AML-193 (cell line): ENCODE measurements at regions not wholly inside any gene's neighbourhood (a gene's known extent, or its start where the extent isn't known, plus 50 kb on each side); places are given as distances from the start of the nearest gene placed in this dataset.
A peak's percentile ranks its signal among the peaks of the same experiment; 100 is the strongest.

Experiments
- DNase-seq, 2 experiments: peaks; one replicate each; lab custom pipeline; 2025; lab: John Stamatoyannopoulos, UW

DNA sequence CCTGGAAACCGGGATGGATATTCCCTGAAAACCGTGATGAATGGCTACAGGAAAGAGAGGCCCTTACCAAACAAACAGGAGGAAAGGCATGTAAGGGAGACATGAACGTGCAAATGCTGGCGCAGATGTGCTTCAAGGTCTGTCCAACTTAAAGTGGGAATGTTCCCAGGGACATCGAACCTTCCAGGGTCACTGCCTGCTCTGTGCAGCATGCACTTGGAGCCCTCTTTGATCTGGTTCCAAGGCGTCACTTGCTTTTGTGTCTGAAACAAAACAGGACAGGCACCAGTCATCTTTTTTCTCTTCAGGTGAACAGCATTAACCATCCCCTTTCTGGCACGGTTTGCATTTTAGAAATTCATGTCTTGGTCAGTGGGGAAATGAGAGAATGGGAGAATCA is 479.4 kb downstream of the RASEF start:
- no peak for DNase-seq

DNA sequence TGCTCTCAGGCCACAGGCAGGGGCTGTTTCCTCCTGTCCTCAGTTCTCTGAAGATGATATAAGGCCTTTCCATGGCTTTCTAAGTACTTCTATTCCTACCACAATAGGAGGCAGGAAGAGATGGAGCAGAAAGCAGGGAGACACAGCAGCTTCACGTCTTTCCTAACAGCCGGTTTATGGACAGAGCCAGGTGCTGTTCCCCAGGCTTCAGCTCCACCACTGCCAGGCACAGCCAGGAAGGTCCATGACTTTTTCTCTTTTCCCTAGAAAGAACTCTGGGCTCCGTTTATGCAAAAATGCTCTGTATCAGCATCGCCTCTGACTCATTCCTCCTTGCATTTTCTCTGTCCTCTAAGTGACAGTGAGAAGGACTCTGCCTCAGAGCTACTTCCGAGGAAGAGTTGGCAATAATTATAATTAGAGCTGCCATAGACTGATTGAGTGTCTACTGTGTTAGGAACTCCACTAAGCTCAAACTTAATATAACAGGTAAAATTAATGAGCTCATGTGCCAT is 478.5 kb downstream of the RASEF start:
- DNase-seq, result no peak

GRCh38 chr9:82586918-82587356 is 476.0 kb downstream of the RASEF start:
- no peak for DNase-seq

DNA sequence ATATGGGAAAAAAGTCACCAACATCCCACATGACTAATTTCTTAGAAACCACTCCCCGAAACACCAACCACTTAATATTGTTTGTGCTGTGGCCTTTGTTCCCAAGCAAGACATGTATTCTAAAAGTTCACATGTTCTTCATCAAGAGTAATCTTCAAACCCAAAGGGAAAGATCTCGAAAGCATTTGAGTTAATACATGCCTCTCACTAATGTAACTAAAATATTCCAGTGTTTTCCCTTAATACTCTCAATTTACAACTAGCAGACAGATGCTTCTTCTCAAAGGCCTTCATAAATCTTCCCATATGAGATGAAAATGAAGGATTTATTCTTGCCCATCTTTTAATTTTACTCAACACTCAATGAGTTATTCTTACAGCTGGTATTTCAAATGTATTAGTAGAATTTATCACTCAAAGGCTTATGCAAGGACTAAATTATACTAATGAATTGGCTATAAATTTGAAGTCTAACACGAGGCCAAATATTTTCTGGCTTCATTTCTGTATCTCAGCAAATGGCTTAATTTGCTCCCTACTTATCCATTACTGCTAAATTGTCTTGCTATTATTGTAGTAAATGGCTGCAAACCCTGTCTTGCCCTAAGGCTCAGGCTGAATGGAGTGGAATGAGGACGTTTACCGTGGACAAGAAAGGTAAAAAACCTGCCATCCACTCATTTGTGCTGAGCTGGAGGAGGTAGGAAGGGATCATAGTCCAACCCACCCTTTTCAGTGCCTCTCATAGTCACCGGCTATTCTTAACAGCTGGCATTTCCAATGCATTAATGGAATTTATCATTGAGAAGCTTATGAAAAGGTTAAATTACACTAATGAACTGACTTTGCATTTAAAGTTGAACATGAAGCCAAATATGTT is 474.4 kb downstream of the RASEF start:
- no peak for DNase-seq

- no peak for DNase-seq
Measured at GRCh38 chr9:82590845-82591244, 472.1 kb downstream of the RASEF start.

GRCh38 chr9:82593501-82593900 is 469.4 kb downstream of the RASEF start:
- no peak for DNase-seq

GRCh38 chr9:82597241-82598203 is 465.4 kb downstream of the RASEF start:
- DNase-seq, result no peak

DNA sequence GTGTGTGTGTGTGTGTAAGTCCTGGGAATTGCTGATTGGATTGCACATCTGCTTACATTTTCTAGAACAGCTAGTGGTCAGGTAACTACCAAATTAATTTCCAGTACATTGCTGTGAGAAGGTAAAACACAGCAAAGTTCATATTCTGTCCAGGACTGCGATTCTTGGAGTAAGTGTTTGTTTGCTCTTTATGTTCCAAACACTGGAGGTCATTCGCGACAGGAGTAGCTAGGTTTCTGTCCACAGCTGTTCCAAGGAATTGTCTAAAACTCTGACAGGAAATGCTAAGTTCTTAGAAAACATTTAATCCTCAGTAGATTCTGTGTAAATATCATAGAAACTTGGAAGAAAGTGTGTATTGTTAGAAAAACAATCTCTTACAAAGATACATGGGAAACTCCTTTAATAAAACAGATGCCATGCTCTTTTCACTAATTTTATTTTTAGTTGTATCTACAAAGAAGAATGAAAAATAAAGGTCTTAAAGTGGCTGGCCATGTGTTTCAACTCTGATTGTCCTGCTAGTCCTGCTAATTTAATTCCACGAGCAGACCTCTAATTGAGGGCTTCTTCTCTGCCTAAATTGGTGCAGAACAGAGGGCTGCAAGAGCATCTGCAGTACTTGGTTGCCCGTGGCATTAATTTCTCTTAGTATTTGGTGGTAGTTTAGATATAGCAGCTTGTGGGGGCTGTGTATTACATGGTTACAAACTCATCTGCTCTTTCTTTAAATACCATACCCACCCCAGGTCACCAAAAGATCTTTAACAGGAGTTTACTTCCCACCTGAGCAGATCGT is 464.5 kb downstream of the RASEF start:
- DNase-seq, result no peak

- DNase-seq, result no peak
Measured at GRCh38 chr9:82599336-82599949, 463.5 kb downstream of the RASEF start.

- DNase-seq, result no peak
Measured at GRCh38 chr9:82600536-82601292, 462.2 kb downstream of the RASEF start.

- no peak for DNase-seq
Measured at GRCh38 chr9:82601293-82601771, 461.6 kb downstream of the RASEF start.

GRCh38 chr9:82604947-82605656 is 457.8 kb downstream of the RASEF start:
- no peak for DNase-seq

DNA sequence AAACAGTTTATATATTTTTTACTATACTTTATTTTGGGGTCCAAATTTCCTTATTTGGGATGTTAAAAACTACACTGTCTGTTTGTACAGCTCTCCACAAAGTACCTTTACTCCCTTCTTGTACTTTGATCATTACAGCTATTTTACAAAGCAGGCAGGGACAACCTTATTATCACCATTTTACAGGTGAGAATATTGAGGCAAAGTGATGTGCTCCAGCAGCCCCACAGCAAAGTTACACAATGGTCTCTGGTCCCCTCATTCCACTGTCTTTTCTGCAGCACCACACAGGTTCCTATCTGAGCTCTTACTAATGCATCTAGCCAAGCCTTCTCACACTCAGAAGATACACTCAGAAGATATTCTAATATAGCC is 457.3 kb downstream of the RASEF start:
- no peak for DNase-seq

- DNase-seq, result no peak
Measured at GRCh38 chr9:82606071-82606470, 456.9 kb downstream of the RASEF start.

DNA sequence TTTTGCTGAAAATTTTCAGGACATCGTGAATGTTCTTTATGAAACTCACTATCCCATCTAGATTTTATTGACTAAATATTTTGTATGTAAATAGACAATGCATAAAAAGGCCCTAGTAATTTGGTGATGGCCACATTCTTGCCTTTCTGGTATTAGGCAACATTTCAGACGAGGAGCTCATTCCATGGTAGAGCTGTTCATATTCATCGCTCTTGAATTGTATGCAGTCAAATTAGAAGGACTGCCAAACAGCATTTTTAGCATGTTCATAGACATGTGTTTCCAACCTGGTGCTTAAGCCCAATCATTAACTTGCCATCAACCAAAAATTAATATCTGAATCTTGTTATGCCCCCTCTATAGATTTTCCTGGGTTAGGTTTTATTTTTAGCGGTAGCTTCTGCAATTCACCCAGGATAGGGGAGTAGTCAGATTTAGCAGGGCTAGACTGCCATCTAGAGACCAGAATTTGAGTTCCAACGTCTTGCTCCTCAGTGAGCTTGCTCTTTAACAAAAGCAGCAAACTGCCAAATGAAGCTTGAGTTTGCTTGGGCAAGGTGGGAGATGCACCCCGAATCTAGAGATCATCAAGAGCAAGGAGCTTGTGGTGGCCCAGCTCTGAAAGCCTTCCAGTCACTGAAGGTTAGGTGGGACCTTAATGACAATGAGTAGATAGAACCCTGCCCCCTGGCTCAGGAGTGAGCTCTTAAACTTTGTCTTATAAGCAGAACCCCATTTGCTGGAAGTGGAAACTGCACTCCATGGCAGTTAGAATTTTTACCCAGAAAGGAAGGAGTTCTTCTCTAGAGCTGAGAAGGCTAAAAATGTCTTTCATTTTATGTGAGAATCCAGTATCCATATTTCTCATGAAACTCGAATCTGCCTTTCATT is 456.2 kb downstream of the RASEF start:
- DNase-seq, result peak; percentile 28 to 29

DNA sequence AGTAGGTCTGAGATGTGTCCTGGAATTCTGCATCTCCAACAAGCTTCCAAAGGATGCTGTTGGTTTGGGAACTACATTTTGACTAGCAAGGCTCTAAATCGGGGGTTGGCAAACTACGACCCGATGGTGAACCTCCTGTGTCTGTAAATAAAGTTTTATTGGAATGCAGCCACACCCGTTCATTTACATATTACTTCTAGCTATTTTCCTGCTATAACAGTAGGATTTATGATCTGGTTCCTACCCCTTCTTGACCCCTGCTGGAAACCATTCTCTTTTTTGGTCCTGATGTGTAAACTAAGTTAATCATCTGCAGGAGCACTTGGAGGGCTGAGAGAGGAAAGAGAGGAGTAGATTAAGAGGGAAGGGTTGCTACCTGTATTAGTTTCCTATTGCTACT is 454.5 kb downstream of the RASEF start:
- no peak for DNase-seq

GRCh38 chr9:82612942-82613341 is 450.0 kb downstream of the RASEF start:
- DNase-seq, result no peak

DNA sequence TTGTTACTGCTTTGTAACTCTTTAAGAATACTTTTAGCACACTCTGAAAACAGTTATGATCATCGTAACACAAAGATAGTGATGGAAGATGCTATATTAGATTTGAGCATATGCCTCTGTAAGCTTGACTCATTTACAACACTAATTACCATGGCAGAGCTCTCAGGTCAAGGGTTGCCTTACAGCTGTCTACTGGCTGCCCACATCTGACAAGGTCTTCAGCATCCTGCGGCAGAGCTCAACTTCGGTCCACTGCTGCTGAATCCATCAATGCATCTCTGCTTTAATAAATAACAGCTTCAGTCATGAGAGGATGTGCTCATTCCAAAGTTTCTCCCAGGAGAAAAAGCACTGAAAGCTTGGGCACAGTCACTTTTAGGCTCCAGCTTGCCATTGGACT is 449.4 kb downstream of the RASEF start:
- no peak for DNase-seq

- no peak for DNase-seq
Measured at GRCh38 chr9:82616545-82616944, 446.4 kb downstream of the RASEF start.
